WTC11 (cell line): ENCODE measurements at regions not wholly inside any gene's neighbourhood (a gene's known extent, or its start where the extent isn't known, plus 50 kb on each side); places are given as distances from the start of the nearest gene placed in this dataset.

Experiments
- ATAC-seq: fragments of 200-7000 bp; cut with Tn5 transposase; 2 replicates; pipeline ENCODE4 v1.10.0; 2021; ENCODE audit warnings: mild to moderate bottlenecking, moderate library complexity
- CTCF ChIA-PET: fragments of 300-600 bp; sonication (Branson Sonifier 250); formaldehyde crosslinking; loops from one replicate; lab custom pipeline; 2021; ENCODE audit warnings: antibody characterized with exemption; lab: Charles Lee
- POLR2A ChIA-PET: fragments of 350-600 bp; sonication (Branson Sonifier 250); formaldehyde crosslinking; loops from one replicate; lab custom pipeline; 2021; ENCODE audit warnings: antibody characterized with exemption; lab: Charles Lee
- DNase-seq: peaks from one replicate; pipeline ENCODE4 v3.0.0; 2021; ENCODE audit warnings: low spot score
- H3K27ac Mint-ChIP-seq: 2 replicates; pipeline ENCODE4 v1.8.0; 2021; ENCODE audit warnings: mixed read lengths
- H3K27me3 Mint-ChIP-seq: 2 replicates; pipeline ENCODE4 v1.8.0; 2021; ENCODE audit warnings: low read depth, mild to moderate bottlenecking, moderate library complexity, mixed read lengths
- H3K36me3 Mint-ChIP-seq: 2 replicates; pipeline ENCODE4 v1.8.0; 2021; ENCODE audit warnings: mixed read lengths
- H3K4me1 Mint-ChIP-seq: 2 replicates; pipeline ENCODE4 v1.8.0; 2022; ENCODE audit warnings: mixed read lengths
- H3K4me3 Mint-ChIP-seq: 2 replicates; pipeline ENCODE4 v1.8.0; 2021; ENCODE audit warnings: mild to moderate bottlenecking, moderate library complexity, mixed read lengths
- H3K9me3 Mint-ChIP-seq: 2 replicates; pipeline ENCODE4 v1.8.0; 2021; ENCODE audit warnings: mixed read lengths
- ATF3 ChIP-seq: sonication (generic); formaldehyde crosslinking; conservative IDR thresholded peaks from 2 replicates; pipeline ENCODE4 v1.8.1; 2022; ENCODE audit warnings: mild to moderate bottlenecking, missing genetic modification reagents
- ERG ChIP-seq: fragments of 250-450 bp; sonication (Bioruptor Pico); IDR thresholded peaks from 2 replicates; pipeline ENCODE4 v1.8.0; 2021; ENCODE audit warnings: mild to moderate bottlenecking
- ETV6 ChIP-seq: sonication (generic); formaldehyde crosslinking; IDR thresholded peaks from 2 replicates; pipeline ENCODE4 v1.8.1; 2022; ENCODE audit warnings: mild to moderate bottlenecking, missing genetic modification reagents
- GABPB1 ChIP-seq: sonication (generic); formaldehyde crosslinking; IDR thresholded peaks from 2 replicates; pipeline ENCODE4 v1.8.1; 2023; ENCODE audit warnings: mild to moderate bottlenecking, missing genetic modification reagents
- HMGA2 ChIP-seq: fragments of 250-450 bp; sonication (Bioruptor Pico); IDR thresholded peaks from 2 replicates; pipeline ENCODE4 v1.4.0; 2021; ENCODE audit warnings: mild to moderate bottlenecking, moderate library complexity
- IRF1 ChIP-seq: sonication (generic); formaldehyde crosslinking; IDR thresholded peaks from 2 replicates; pipeline ENCODE4 v1.8.0; 2023; ENCODE audit warnings: missing genetic modification reagents
- MLX ChIP-seq: sonication (generic); formaldehyde crosslinking; IDR thresholded peaks from 2 replicates; pipeline ENCODE4 v1.8.1; 2023; ENCODE audit warnings: mild to moderate bottlenecking, missing genetic modification reagents, moderate library complexity
- NFATC4 ChIP-seq: fragments of 250-450 bp; sonication (Bioruptor Pico); IDR thresholded peaks from 2 replicates; pipeline ENCODE4 v1.9.0; 2021; ENCODE audit warnings: mild to moderate bottlenecking
- NR3C1 ChIP-seq: sonication (generic); formaldehyde crosslinking; conservative IDR thresholded peaks from 2 replicates; pipeline ENCODE4 v1.8.1; 2023; ENCODE audit warnings: low read depth, mild to moderate bottlenecking, missing genetic modification reagents
- RELA ChIP-seq: sonication (generic); formaldehyde crosslinking; IDR thresholded peaks from 2 replicates; pipeline ENCODE4 v1.8.1; 2022; ENCODE audit warnings: missing genetic modification reagents, mild to moderate bottlenecking, borderline replicate concordance
- STAT6 ChIP-seq: sonication (generic); formaldehyde crosslinking; conservative IDR thresholded peaks from 2 replicates; pipeline ENCODE4 v1.8.1; 2023; ENCODE audit warnings: mild to moderate bottlenecking, low read depth, missing genetic modification reagents, moderate library complexity
- TCF7 ChIP-seq: sonication (generic); formaldehyde crosslinking; IDR thresholded peaks from 2 replicates; pipeline ENCODE4 v1.8.0; 2022; ENCODE audit warnings: mild to moderate bottlenecking, low read depth, missing genetic modification reagents, moderate library complexity
- TEAD4 ChIP-seq: sonication (generic); formaldehyde crosslinking; IDR thresholded peaks from 2 replicates; pipeline ENCODE4 v1.8.0; 2022; ENCODE audit warnings: mild to moderate bottlenecking, missing genetic modification reagents
- USF1 ChIP-seq: sonication (generic); formaldehyde crosslinking; IDR thresholded peaks from 2 replicates; pipeline ENCODE4 v1.8.0; 2022; ENCODE audit warnings: mild to moderate bottlenecking, missing genetic modification reagents
- ZNF281 ChIP-seq: sonication (generic); formaldehyde crosslinking; IDR thresholded peaks from 2 replicates; pipeline ENCODE4 v1.8.0; 2023; ENCODE audit warnings: mild to moderate bottlenecking, missing genetic modification reagents
- ZNF532 ChIP-seq: fragments of 250-450 bp; sonication (Bioruptor Pico); IDR thresholded peaks from 2 replicates; pipeline ENCODE4 v1.9.0; 2021; ENCODE audit warnings: mild to moderate bottlenecking, borderline replicate concordance

GRCh38 chrX:146154191-146154590 lies 336.6 kb downstream of the SLITRK2 start (continued):
- TF ChIP-seq ZNF532 = no peak
- TF ChIP-seq TCF7 = no peak
- no peak for TF ChIP-seq NR3C1 (CRISPR knock-in tag)
- no peak for TF ChIP-seq STAT6 (CRISPR knock-in tag)

- POLR2A ChIA-PET = no interaction called here
- Mint-ChIP-seq H3K36me3 (peaks cover 40% of the 10 kb centered on the region), H3K9me3 (peaks cover 42% of the 10 kb centered on the region), H3K27ac (no peak overlapping the region), H3K4me3 (no peak overlapping the region), H3K4me1 (no peaks in the 10 kb centered on the region), H3K27me3 (no peaks in the 10 kb centered on the region)
- DNase-seq (no peak), ATAC-seq (no peak)
- CTCF ChIA-PET = no interaction called here
- no peak for TF ChIP-seq ZNF532
- TF ChIP-seq MLX (CRISPR knock-in tag) = no peak
- no peak for TF ChIP-seq ERG (CRISPR knock-in tag)
- TF ChIP-seq ZNF281 = no peak
- TF ChIP-seq HMGA2 (CRISPR knock-in tag) = no peak
- no peak for TF ChIP-seq USF1
- no peak for TF ChIP-seq NFATC4 (CRISPR knock-in tag)
- no peak for TF ChIP-seq TCF7
- TF ChIP-seq GABPB1 (CRISPR knock-in tag) = no peak
- no peak for TF ChIP-seq ATF3
- TF ChIP-seq RELA (CRISPR knock-in tag) = no peak
- no peak for TF ChIP-seq TEAD4 (CRISPR knock-in tag)
- TF ChIP-seq ETV6 (CRISPR knock-in tag) = no peak
- no peak for TF ChIP-seq IRF1 (CRISPR knock-in tag)
These were observed 343.0 kb downstream of the SLITRK2 start for GRCh38 chrX:146160443-146161203.
